ENCODE measurements at regions not wholly inside any gene's neighbourhood (a gene's known extent, or its start where the extent isn't known, plus 50 kb on each side); places are given as distances from the start of the nearest gene placed in this dataset.

DNA sequence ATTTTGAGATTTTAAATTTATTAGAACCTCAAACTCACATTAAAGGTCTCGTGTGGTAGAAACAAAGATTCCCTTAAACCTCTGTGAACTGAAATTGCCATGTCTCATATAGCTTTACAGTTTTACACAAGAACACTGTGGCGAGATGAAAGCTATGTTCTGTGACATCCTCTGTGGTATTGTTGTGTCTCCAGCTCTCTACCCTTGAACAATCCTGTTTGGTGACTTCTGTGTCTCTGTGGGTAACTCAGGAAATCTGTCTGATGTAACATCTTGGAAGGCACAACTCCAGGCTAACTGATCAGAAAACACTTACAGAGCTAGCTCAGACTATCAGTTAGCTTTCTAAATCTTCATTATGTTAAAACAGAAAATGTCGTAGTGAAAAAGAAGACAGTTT, 318.8 kb upstream of the GBE1 start:
- no peak for TF ChIP-seq RARB (CRISPR knock-in tag; IDR thresholded peaks at IDR 0.05)
- TF ChIP-seq OSR1 (CRISPR knock-in tag; IDR thresholded peaks at IDR 0.05) = no peak
- TF ChIP-seq, protein P1, sequence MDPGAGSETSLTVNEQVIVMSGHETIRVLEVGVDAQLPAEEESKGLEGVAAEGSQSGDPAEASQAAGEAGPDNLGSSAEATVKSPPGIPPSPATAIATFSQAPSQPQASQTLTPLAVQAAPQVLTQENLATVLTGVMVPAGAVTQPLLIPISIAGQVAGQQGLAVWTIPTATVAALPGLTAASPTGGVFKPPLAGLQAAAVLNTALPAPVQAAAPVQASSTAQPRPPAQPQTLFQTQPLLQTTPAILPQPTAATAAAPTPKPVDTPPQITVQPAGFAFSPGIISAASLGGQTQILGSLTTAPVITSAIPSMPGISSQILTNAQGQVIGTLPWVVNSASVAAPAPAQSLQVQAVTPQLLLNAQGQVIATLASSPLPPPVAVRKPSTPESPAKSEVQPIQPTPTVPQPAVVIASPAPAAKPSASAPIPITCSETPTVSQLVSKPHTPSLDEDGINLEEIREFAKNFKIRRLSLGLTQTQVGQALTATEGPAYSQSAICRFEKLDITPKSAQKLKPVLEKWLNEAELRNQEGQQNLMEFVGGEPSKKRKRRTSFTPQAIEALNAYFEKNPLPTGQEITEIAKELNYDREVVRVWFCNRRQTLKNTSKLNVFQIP (CRISPR knock-in tag; IDR thresholded peaks at IDR 0.05; ENCODE audit: borderline replicate concordance, low read depth) = no peak
- ATAC-seq = no peak

DNA sequence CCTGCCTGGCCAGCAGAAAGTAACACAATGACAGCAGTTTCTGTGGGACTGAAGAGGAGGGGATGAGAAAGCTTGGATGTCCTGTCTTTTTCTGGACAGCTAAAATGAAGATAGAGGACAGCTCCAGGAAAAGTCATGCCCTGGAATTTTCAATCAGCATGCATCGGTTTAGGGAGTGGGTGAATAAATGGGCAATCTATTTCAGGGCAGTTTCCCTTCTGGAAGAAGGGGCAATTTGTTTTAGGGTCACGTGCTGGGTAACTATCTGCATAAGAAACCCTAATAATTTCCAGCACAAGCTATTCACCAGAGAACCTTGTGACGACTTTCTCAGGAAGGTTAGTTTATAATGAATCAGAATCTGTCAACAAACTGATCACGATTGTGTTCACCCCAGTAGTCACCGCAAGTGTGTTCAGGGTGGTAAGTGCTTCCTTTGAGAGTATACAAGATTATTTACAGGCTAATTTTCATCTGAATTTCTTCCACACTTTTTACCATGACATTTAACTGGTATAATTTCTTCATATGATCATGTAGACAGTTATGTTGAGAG, 318.0 kb upstream of the GBE1 start:
- TF ChIP-seq, protein P2, sequence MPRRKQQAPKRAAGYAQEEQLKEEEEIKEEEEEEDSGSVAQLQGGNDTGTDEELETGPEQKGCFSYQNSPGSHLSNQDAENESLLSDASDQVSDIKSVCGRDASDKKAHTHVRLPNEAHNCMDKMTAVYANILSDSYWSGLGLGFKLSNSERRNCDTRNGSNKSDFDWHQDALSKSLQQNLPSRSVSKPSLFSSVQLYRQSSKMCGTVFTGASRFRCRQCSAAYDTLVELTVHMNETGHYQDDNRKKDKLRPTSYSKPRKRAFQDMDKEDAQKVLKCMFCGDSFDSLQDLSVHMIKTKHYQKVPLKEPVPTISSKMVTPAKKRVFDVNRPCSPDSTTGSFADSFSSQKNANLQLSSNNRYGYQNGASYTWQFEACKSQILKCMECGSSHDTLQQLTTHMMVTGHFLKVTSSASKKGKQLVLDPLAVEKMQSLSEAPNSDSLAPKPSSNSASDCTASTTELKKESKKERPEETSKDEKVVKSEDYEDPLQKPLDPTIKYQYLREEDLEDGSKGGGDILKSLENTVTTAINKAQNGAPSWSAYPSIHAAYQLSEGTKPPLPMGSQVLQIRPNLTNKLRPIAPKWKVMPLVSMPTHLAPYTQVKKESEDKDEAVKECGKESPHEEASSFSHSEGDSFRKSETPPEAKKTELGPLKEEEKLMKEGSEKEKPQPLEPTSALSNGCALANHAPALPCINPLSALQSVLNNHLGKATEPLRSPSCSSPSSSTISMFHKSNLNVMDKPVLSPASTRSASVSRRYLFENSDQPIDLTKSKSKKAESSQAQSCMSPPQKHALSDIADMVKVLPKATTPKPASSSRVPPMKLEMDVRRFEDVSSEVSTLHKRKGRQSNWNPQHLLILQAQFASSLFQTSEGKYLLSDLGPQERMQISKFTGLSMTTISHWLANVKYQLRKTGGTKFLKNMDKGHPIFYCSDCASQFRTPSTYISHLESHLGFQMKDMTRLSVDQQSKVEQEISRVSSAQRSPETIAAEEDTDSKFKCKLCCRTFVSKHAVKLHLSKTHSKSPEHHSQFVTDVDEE (CRISPR knock-in tag; IDR thresholded peaks at IDR 0.05) = no peak
- TF ChIP-seq RARB (CRISPR knock-in tag; IDR thresholded peaks at IDR 0.05) (no peak), ZC3H10 (CRISPR knock-in tag; IDR thresholded peaks at IDR 0.05) (no peak), PPARA (CRISPR knock-in tag; IDR thresholded peaks at IDR 0.05; ENCODE audit: borderline replicate concordance) (no peak), GLIS3 (CRISPR knock-in tag; IDR thresholded peaks at IDR 0.05) (no peak), OSR1 (CRISPR knock-in tag; IDR thresholded peaks at IDR 0.05) (no peak), ISL1 (CRISPR knock-in tag; IDR thresholded peaks at IDR 0.05) (no peak), ESRRG (CRISPR knock-in tag; IDR thresholded peaks at IDR 0.05) (no peak), ZFP30 (CRISPR knock-in tag; IDR thresholded peaks at IDR 0.05) (no peak), ZNF70 (CRISPR knock-in tag; IDR thresholded peaks at IDR 0.05) (no peak), ZFP3 (CRISPR knock-in tag; IDR thresholded peaks at IDR 0.05) (no peak), BACH2 (CRISPR knock-in tag; IDR thresholded peaks at IDR 0.05; ENCODE audit: borderline replicate concordance) (no peak), TOX (CRISPR knock-in tag; IDR thresholded peaks at IDR 0.05; ENCODE audit: borderline replicate concordance) (no peak), CSDC2 (CRISPR knock-in tag; IDR thresholded peaks at IDR 0.05) (no peak), ZNF565 (CRISPR knock-in tag; conservative IDR thresholded peaks at IDR 0.05; ENCODE audit: low read depth) (no peak), ZNF8 (CRISPR knock-in tag; IDR thresholded peaks at IDR 0.05) (no peak), SNAI2 (CRISPR knock-in tag; IDR thresholded peaks at IDR 0.05) (no peak)
- TF ChIP-seq, protein P1 (CRISPR knock-in tag; IDR thresholded peaks at IDR 0.05; ENCODE audit: borderline replicate concordance, low read depth) = no peak
- TF ChIP-seq, protein P3, sequence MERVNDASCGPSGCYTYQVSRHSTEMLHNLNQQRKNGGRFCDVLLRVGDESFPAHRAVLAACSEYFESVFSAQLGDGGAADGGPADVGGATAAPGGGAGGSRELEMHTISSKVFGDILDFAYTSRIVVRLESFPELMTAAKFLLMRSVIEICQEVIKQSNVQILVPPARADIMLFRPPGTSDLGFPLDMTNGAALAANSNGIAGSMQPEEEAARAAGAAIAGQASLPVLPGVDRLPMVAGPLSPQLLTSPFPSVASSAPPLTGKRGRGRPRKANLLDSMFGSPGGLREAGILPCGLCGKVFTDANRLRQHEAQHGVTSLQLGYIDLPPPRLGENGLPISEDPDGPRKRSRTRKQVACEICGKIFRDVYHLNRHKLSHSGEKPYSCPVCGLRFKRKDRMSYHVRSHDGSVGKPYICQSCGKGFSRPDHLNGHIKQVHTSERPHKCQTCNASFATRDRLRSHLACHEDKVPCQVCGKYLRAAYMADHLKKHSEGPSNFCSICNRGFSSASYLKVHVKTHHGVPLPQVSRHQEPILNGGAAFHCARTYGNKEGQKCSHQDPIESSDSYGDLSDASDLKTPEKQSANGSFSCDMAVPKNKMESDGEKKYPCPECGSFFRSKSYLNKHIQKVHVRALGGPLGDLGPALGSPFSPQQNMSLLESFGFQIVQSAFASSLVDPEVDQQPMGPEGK (CRISPR knock-in tag; IDR thresholded peaks at IDR 0.05; ENCODE audit: borderline replicate concordance) = no peak
- TF ChIP-seq, protein P4, sequence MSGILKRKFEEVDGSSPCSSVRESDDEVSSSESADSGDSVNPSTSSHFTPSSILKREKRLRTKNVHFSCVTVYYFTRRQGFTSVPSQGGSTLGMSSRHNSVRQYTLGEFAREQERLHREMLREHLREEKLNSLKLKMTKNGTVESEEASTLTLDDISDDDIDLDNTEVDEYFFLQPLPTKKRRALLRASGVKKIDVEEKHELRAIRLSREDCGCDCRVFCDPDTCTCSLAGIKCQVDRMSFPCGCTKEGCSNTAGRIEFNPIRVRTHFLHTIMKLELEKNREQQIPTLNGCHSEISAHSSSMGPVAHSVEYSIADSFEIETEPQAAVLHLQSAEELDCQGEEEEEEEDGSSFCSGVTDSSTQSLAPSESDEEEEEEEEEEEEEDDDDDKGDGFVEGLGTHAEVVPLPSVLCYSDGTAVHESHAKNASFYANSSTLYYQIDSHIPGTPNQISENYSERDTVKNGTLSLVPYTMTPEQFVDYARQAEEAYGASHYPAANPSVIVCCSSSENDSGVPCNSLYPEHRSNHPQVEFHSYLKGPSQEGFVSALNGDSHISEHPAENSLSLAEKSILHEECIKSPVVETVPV (CRISPR knock-in tag; IDR thresholded peaks at IDR 0.05) = no peak
- ATAC-seq = no peak

DNA sequence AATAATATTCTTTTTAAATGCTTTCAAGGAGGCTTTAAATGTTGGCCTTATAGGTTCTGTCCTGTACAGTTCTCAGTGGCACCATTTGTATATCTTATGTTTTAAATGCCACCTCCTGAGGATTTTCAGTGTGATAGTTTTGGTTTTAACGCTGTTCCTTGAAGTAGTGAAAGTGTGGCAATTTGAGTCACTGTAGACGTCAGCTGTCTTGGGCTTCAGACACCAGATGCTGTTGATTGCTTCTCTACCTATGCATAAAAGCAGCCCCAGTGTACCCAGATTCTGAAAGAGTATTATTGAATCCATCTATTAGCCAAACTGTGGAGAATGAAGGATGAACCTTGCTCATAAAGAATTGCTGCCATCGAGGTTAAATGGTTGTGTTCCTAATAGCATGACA, 316.8 kb upstream of the GBE1 start:
- no peak for ATAC-seq
- TF ChIP-seq TOX (CRISPR knock-in tag; IDR thresholded peaks at IDR 0.05; ENCODE audit: borderline replicate concordance) (no peak), TCF4 (CRISPR knock-in tag; IDR thresholded peaks at IDR 0.05; ENCODE audit: borderline replicate concordance) (no peak), BACH2 (CRISPR knock-in tag; IDR thresholded peaks at IDR 0.05; ENCODE audit: borderline replicate concordance) (no peak), RARB (CRISPR knock-in tag; IDR thresholded peaks at IDR 0.05) (no peak), PPARA (CRISPR knock-in tag; IDR thresholded peaks at IDR 0.05; ENCODE audit: borderline replicate concordance) (no peak), ARNTL (CRISPR knock-in tag; IDR thresholded peaks at IDR 0.05; ENCODE audit: borderline replicate concordance, low read depth) (no peak), ZFP3 (CRISPR knock-in tag; IDR thresholded peaks at IDR 0.05) (no peak), GLIS3 (CRISPR knock-in tag; IDR thresholded peaks at IDR 0.05) (no peak)
- TF ChIP-seq, protein P2 (CRISPR knock-in tag; IDR thresholded peaks at IDR 0.05) = no peak
- TF ChIP-seq, protein P4 (CRISPR knock-in tag; IDR thresholded peaks at IDR 0.05) = no peak
